CD4-positive, alpha-beta memory T cell (primary cell): ENCODE measurements at regions not wholly inside any gene's neighbourhood (a gene's known extent, or its start where the extent isn't known, plus 50 kb on each side); places are given as distances from the start of the nearest gene placed in this dataset.

Experiments used
- CTCF ChIA-PET: fragments of 350-600 bp; sonication (Branson Sonifier 250); formaldehyde crosslinking; loops from one replicate; lab custom pipeline; 2021; ENCODE audit warnings: inconsistent platforms; ENCODE audit not compliant: partially characterized antibody; lab: Charles Lee
- POLR2A ChIA-PET: fragments of 350-600 bp; sonication (Branson Sonifier 250); formaldehyde crosslinking; loops from one replicate; lab custom pipeline; 2021; ENCODE audit not compliant: partially characterized antibody; lab: Charles Lee
- DNase-seq, 5 donors: peaks; one replicate each; pipeline versions ENCODE4 v3.0.0 to v3.0.0-alpha.2; 2020 to 2022; ENCODE audit warnings: mixed read lengths in 1 of 5
- H3K27ac ChIP-seq: one replicate; pipeline ENCODE4 v1.7.0; 2013; ENCODE audit warnings: low read depth, low read length
- H3K27me3 ChIP-seq: 2 replicates; pipeline ENCODE4 v1.7.0; 2013; ENCODE audit warnings: mild to moderate bottlenecking, low read length, moderate library complexity; ENCODE audit not compliant: insufficient read depth
- H3K36me3 ChIP-seq: 2 replicates; pipeline ENCODE4 v1.7.0; 2013; ENCODE audit warnings: mild to moderate bottlenecking, low read length, moderate library complexity; ENCODE audit not compliant: insufficient read depth
- H3K4me1 ChIP-seq: 2 replicates; pipeline ENCODE4 v1.7.0; 2013; ENCODE audit warnings: mild to moderate bottlenecking, low read length, moderate library complexity; ENCODE audit not compliant: insufficient read depth
- H3K4me3 ChIP-seq, 2 donors: one replicate each; pipeline ENCODE4 v1.7.0; 2013; ENCODE audit warnings: low read length in 2 of 2, mild to moderate bottlenecking in 1 of 2
- H3K9me3 ChIP-seq, 2 donors: one replicate each; pipeline ENCODE4 v1.7.0; 2013; ENCODE audit warnings: low read length in 2 of 2, control low read depth in 1 of 2; ENCODE audit not compliant: control insufficient read depth in 1 of 2
- H3K27ac Mint-ChIP-seq, 7 donors: one replicate each; pipeline ENCODE4 v1.8.0; 2020 to 2021; ENCODE audit warnings: mixed read lengths in 7 of 7, mild to moderate bottlenecking in 6 of 7, inconsistent platforms in 3 of 7, moderate library complexity in 3 of 7
- H3K27me3 Mint-ChIP-seq, 2 donors: one replicate each; pipeline ENCODE4 v1.8.0; 2020 to 2021; ENCODE audit warnings: mixed read lengths in 2 of 2
- H3K36me3 Mint-ChIP-seq, 2 donors: one replicate each; pipeline ENCODE4 v1.8.0; 2020 to 2021; ENCODE audit warnings: mixed read lengths in 2 of 2, inconsistent platforms in 1 of 2, mild to moderate bottlenecking in 1 of 2
- H3K4me1 Mint-ChIP-seq, 4 donors: one replicate each; pipeline ENCODE4 v1.8.0; 2020 to 2021; ENCODE audit warnings: mixed read lengths in 4 of 4, mild to moderate bottlenecking in 1 of 4
- H3K4me3 Mint-ChIP-seq, 8 donors: one replicate each; pipeline ENCODE4 v1.8.0; 2020 to 2021; ENCODE audit warnings: mixed read lengths in 8 of 8, mild to moderate bottlenecking in 7 of 8, moderate library complexity in 6 of 8, inconsistent platforms in 3 of 8
- H3K9me3 Mint-ChIP-seq, 8 donors: one replicate each; pipeline ENCODE4 v1.8.0; 2020 to 2021; ENCODE audit warnings: mixed read lengths in 8 of 8, mild to moderate bottlenecking in 5 of 8, inconsistent platforms in 3 of 8, moderate library complexity in 1 of 8
- intact Hi-C: fragments of 100-400 bp; cut with micrococcal nuclease; formaldehyde crosslinking; loops from one replicate; pipeline ENCODE4 v1.15.1; 2023

- H3K36me3 Mint-ChIP-seq: no peaks in the 10 kb centered on the region
- intact Hi-C loops: no loop called here
- POLR2A ChIA-PET: no interaction called here
These were observed 918.1 kb upstream of the POT1 start for GRCh38 chr7:125847692-125848091.

GRCh38 chr7:125847055-125847454, 917.4 kb upstream of the POT1 start:
- DNase-seq: no peak
- Histone ChIP-seq H3K4me3 (no peak overlapping the region), H3K9me3 (no peaks in the 10 kb centered on the region), H3K4me1 (no peaks in the 10 kb centered on the region), H3K27me3 (no peaks in the 10 kb centered on the region), H3K27ac (no peak overlapping the region), H3K36me3 (no peaks in the 10 kb centered on the region)
- ChIA-PET POLR2A (no interaction called here), CTCF (no interaction called here)
- no peaks in the 10 kb centered on the region for H3K27me3 Mint-ChIP-seq
- peak overlapping the region in 1 of 8 donors; percentile 1 for H3K4me3 Mint-ChIP-seq
- H3K9me3 Mint-ChIP-seq: peaks cover 4 to 26% (median 11%) of the 10 kb centered on the region in 8 donors
- intact Hi-C loops: no loop called here
- no peak overlapping the region for H3K27ac Mint-ChIP-seq
- H3K4me1 Mint-ChIP-seq: no peaks in the 10 kb centered on the region
- no peaks in the 10 kb centered on the region for H3K36me3 Mint-ChIP-seq

More at GRCh38 chr7:125847692-125848091, 918.1 kb upstream of the POT1 start:
- Histone ChIP-seq H3K4me3 (no peak overlapping the region), H3K4me1 (no peaks in the 10 kb centered on the region), H3K27me3 (no peaks in the 10 kb centered on the region), H3K36me3 (no peaks in the 10 kb centered on the region), H3K9me3 (no peaks in the 10 kb centered on the region), H3K27ac (no peak overlapping the region)
- no peak for DNase-seq
- no peaks in the 10 kb centered on the region for H3K27me3 Mint-ChIP-seq
- CTCF ChIA-PET: no interaction called here
- no peaks in the 10 kb centered on the region for H3K4me1 Mint-ChIP-seq
- peaks cover 4 to 27% (median 11%) of the 10 kb centered on the region in 8 donors for H3K9me3 Mint-ChIP-seq
- H3K4me3 Mint-ChIP-seq: no peak overlapping the region
- no peak overlapping the region for H3K27ac Mint-ChIP-seq

- H3K4me3 Mint-ChIP-seq: no peak overlapping the region
- H3K27me3 Mint-ChIP-seq: no peaks in the 10 kb centered on the region
- ChIA-PET POLR2A (no interaction called here), CTCF (no interaction called here)
- no peaks in the 10 kb centered on the region for H3K4me1 Mint-ChIP-seq
- Histone ChIP-seq H3K27me3 (no peaks in the 10 kb centered on the region), H3K9me3 (no peaks in the 10 kb centered on the region), H3K36me3 (no peaks in the 10 kb centered on the region), H3K27ac (no peak overlapping the region), H3K4me3 (no peak overlapping the region), H3K4me1 (no peaks in the 10 kb centered on the region)
- H3K36me3 Mint-ChIP-seq: no peaks in the 10 kb centered on the region
- intact Hi-C loops: no loop called here
- no peak overlapping the region for H3K27ac Mint-ChIP-seq
- no peak for DNase-seq
- H3K9me3 Mint-ChIP-seq: peaks cover 2 to 26% (median 8%) of the 10 kb centered on the region in 8 donors
These were observed 916.1 kb upstream of the POT1 start for GRCh38 chr7:125845686-125846085.

- H3K27me3 Mint-ChIP-seq: no peaks in the 10 kb centered on the region
- no peaks in the 10 kb centered on the region for H3K4me1 ChIP-seq
- H3K27me3 ChIP-seq: no peaks in the 10 kb centered on the region
- H3K4me1 Mint-ChIP-seq: no peaks in the 10 kb centered on the region
- ChIA-PET CTCF (no interaction called here), POLR2A (no interaction called here)
- no peak overlapping the region for H3K27ac Mint-ChIP-seq
- H3K4me3 Mint-ChIP-seq: no peak overlapping the region
- H3K36me3 ChIP-seq: no peaks in the 10 kb centered on the region
- no peak overlapping the region for H3K27ac ChIP-seq
- H3K9me3 Mint-ChIP-seq: peaks cover 8 to 42% (median 16%) of the 10 kb centered on the region in 8 donors
- no peaks in the 10 kb centered on the region for H3K9me3 ChIP-seq
- H3K36me3 Mint-ChIP-seq: no peaks in the 10 kb centered on the region
- DNase-seq: no peak
- intact Hi-C loops: no loop called here
- H3K4me3 ChIP-seq: no peak overlapping the region
These were observed 904.8 kb upstream of the POT1 start for GRCh38 chr7:125834421-125834820.

GRCh38 chr7:125833839-125834238, 904.2 kb upstream of the POT1 start:
- H3K27ac Mint-ChIP-seq: no peak overlapping the region
- H3K27me3 ChIP-seq: no peaks in the 10 kb centered on the region
- H3K27me3 Mint-ChIP-seq: no peaks in the 10 kb centered on the region
- no peaks in the 10 kb centered on the region for H3K36me3 Mint-ChIP-seq
- H3K9me3 ChIP-seq: no peaks in the 10 kb centered on the region
- H3K4me3 ChIP-seq: no peak overlapping the region
- intact Hi-C loops: no loop called here
- H3K4me1 ChIP-seq: no peaks in the 10 kb centered on the region
- no peak overlapping the region for H3K4me3 Mint-ChIP-seq
- no peak overlapping the region for H3K27ac ChIP-seq
- ChIA-PET CTCF (no interaction called here), POLR2A (no interaction called here)
- peaks cover 10 to 43% (median 17%) of the 10 kb centered on the region in 8 donors for H3K9me3 Mint-ChIP-seq
- DNase-seq: no peak
- no peaks in the 10 kb centered on the region for H3K36me3 ChIP-seq
- H3K4me1 Mint-ChIP-seq: no peaks in the 10 kb centered on the region

- ChIA-PET POLR2A (no interaction called here), CTCF (no interaction called here)
- no peaks in the 10 kb centered on the region for H3K36me3 ChIP-seq
- intact Hi-C loops: no loop called here
- no peaks in the 10 kb centered on the region for H3K4me1 Mint-ChIP-seq
- H3K4me3 Mint-ChIP-seq: no peak overlapping the region
- no peak overlapping the region for H3K27ac Mint-ChIP-seq
- no peaks in the 10 kb centered on the region for H3K36me3 Mint-ChIP-seq
- peaks cover 11 to 43% (median 23%) of the 10 kb centered on the region in 8 donors for H3K9me3 Mint-ChIP-seq
- H3K27me3 ChIP-seq: no peaks in the 10 kb centered on the region
- H3K9me3 ChIP-seq: no peaks in the 10 kb centered on the region
- H3K4me1 ChIP-seq: no peaks in the 10 kb centered on the region
- H3K27ac ChIP-seq: no peak overlapping the region
- no peak overlapping the region for H3K4me3 ChIP-seq
- no peak for DNase-seq
- H3K27me3 Mint-ChIP-seq: no peaks in the 10 kb centered on the region
These were observed 901.1 kb upstream of the POT1 start for GRCh38 chr7:125830743-125831142.

GRCh38 chr7:125828153-125828700, 898.6 kb upstream of the POT1 start:
- Mint-ChIP-seq H3K4me3 (no peak overlapping the region), H3K27me3 (no peaks in the 10 kb centered on the region), H3K9me3 (peaks cover 7 to 28% (median 14%) of the 10 kb centered on the region in 8 donors), H3K36me3 (no peaks in the 10 kb centered on the region), H3K4me1 (no peaks in the 10 kb centered on the region), H3K27ac (no peak overlapping the region)
- Histone ChIP-seq H3K36me3 (no peaks in the 10 kb centered on the region), H3K4me3 (no peak overlapping the region), H3K27me3 (no peaks in the 10 kb centered on the region), H3K9me3 (no peaks in the 10 kb centered on the region), H3K4me1 (no peaks in the 10 kb centered on the region), H3K27ac (no peak overlapping the region)
- ChIA-PET CTCF (no interaction called here), POLR2A (no interaction called here)
- DNase-seq: no peak
- intact Hi-C loops: no loop called here

GRCh38 chr7:125823538-125823937, 893.9 kb upstream of the POT1 start:
- Histone ChIP-seq H3K27me3 (no peaks in the 10 kb centered on the region), H3K9me3 (no peaks in the 10 kb centered on the region), H3K27ac (no peak overlapping the region), H3K36me3 (no peaks in the 10 kb centered on the region), H3K4me1 (no peaks in the 10 kb centered on the region), H3K4me3 (no peak overlapping the region)
- Mint-ChIP-seq H3K4me1 (no peaks in the 10 kb centered on the region), H3K9me3 (peaks cover 0 to 10% (median 4%) of the 10 kb centered on the region in 8 donors), H3K4me3 (no peak overlapping the region), H3K27me3 (no peaks in the 10 kb centered on the region), H3K27ac (no peak overlapping the region), H3K36me3 (no peaks in the 10 kb centered on the region)
- DNase-seq: no peak
- ChIA-PET CTCF (no interaction called here), POLR2A (no interaction called here)
- intact Hi-C loops: no loop called here
